ENCODE measurements at regions not wholly inside any gene's neighbourhood (a gene's known extent, or its start where the extent isn't known, plus 50 kb on each side); places are given as distances from the start of the nearest gene placed in this dataset.

GRCh38 chr7:156580036-156580435, 60.5 kb upstream of the RNF32 start:
- Histone ChIP-seq H3K36me3 (no peaks in the 10 kb centered on the region), H3K4me3 (no peak overlapping the region), H3K27me3 (replicated peaks; ENCODE audit: insufficient read depth) (no peaks in the 10 kb centered on the region), H3K9me3 (no peaks in the 10 kb centered on the region), H3K27ac (no peak overlapping the region), H3K4me1 (replicated peaks) (no peaks in the 10 kb centered on the region)
- DNase-seq (ENCODE audit: low spot score): no peak
- WGBS: 92% methylated on average over 8 of the region's 8 CpGs
- TF ChIP-seq CTCF (IDR thresholded peaks at IDR 0.05) (no peak), POLR2AphosphoS5 (IDR thresholded peaks at IDR 0.05) (no peak), POLR2A (IDR thresholded peaks at IDR 0.05) (no peak)
- intact Hi-C loops (cut with DNase I): no loop called here

- H3K4me3 ChIP-seq: no peak overlapping the region
- H3K4me1 ChIP-seq (replicated peaks): no peaks in the 10 kb centered on the region
- H3K36me3 ChIP-seq: no peaks in the 10 kb centered on the region
- WGBS: 81% methylated on average over 7 of the region's 8 CpGs
- DNase-seq (ENCODE audit: low spot score): no peak
- H3K27me3 ChIP-seq (replicated peaks; ENCODE audit: insufficient read depth): no peaks in the 10 kb centered on the region
- no peaks in the 10 kb centered on the region for H3K9me3 ChIP-seq
- H3K27ac ChIP-seq: no peak overlapping the region
- TF ChIP-seq POLR2AphosphoS5 (IDR thresholded peaks at IDR 0.05) (no peak), CTCF (IDR thresholded peaks at IDR 0.05) (no peak), POLR2A (IDR thresholded peaks at IDR 0.05) (no peak)
- intact Hi-C loops (cut with DNase I): no loop called here
Measured at GRCh38 chr7:156579566-156579965, 61.0 kb upstream of the RNF32 start.

DNA sequence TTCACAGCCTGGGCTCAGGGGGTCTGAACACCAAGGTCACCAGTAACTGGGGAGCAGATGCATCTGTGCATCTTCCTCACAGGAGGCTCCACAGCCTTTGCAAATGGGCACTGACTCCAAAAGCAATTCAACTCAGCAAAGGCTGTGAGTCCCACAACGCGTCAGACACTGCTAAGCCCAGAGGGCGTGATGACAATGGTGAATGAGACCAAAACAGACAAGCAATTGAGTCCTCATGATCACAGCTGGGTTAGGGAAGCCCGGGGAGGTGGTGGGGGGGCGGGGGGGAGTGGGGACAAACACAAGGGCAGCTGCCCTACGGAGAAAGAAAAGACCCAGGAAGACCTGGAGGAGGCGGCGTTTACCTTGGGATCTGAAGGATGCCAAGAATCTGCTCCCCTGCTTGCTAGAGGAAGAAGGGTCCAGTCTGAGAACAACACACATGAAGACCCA, 61.6 kb upstream of the RNF32 start:
- WGBS: 66% methylated on average over 8 of the region's 8 CpGs
- TF ChIP-seq POLR2AphosphoS5 (IDR thresholded peaks at IDR 0.05) (no peak), CTCF (IDR thresholded peaks at IDR 0.05) (no peak), POLR2A (IDR thresholded peaks at IDR 0.05) (no peak)
- no peaks in the 10 kb centered on the region for H3K27me3 ChIP-seq (replicated peaks; ENCODE audit: insufficient read depth)
- H3K36me3 ChIP-seq: no peaks in the 10 kb centered on the region
- H3K9me3 ChIP-seq: no peaks in the 10 kb centered on the region
- no peak for DNase-seq (ENCODE audit: low spot score)
- intact Hi-C loops (cut with DNase I): no loop called here
- H3K27ac ChIP-seq: no peak overlapping the region
- no peaks in the 10 kb centered on the region for H3K4me1 ChIP-seq (replicated peaks)
- no peak overlapping the region for H3K4me3 ChIP-seq

DNA sequence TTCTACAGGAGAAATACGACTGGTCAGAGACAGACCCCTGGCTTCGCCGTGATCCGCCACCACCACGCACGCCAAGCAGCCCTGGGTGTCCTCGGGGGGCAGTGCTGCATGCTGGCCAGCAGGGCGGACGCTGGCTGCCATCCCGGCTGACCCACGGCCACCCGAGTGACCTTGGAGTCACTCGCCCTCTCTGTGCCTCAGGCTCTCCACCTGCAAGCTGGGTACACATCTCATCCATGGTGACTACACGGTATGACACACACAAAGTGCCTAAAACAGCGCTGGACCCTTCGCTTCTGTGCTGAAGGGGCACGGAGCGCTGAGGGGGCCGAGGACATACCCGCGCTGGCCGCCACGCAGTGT, 62.0 kb upstream of the RNF32 start:
- H3K4me1 ChIP-seq (replicated peaks): no peaks in the 10 kb centered on the region
- H3K4me3 ChIP-seq: no peak overlapping the region
- H3K27me3 ChIP-seq (replicated peaks; ENCODE audit: insufficient read depth): no peaks in the 10 kb centered on the region
- 92% methylated on average over 23 of the region's 23 CpGs for WGBS
- no peaks in the 10 kb centered on the region for H3K36me3 ChIP-seq
- H3K9me3 ChIP-seq: no peaks in the 10 kb centered on the region
- TF ChIP-seq POLR2AphosphoS5 (IDR thresholded peaks at IDR 0.05) (no peak), POLR2A (IDR thresholded peaks at IDR 0.05) (no peak), CTCF (IDR thresholded peaks at IDR 0.05) (no peak)
- DNase-seq (ENCODE audit: low spot score): no peak
- intact Hi-C loops (cut with DNase I): no loop called here
- no peak overlapping the region for H3K27ac ChIP-seq

DNA sequence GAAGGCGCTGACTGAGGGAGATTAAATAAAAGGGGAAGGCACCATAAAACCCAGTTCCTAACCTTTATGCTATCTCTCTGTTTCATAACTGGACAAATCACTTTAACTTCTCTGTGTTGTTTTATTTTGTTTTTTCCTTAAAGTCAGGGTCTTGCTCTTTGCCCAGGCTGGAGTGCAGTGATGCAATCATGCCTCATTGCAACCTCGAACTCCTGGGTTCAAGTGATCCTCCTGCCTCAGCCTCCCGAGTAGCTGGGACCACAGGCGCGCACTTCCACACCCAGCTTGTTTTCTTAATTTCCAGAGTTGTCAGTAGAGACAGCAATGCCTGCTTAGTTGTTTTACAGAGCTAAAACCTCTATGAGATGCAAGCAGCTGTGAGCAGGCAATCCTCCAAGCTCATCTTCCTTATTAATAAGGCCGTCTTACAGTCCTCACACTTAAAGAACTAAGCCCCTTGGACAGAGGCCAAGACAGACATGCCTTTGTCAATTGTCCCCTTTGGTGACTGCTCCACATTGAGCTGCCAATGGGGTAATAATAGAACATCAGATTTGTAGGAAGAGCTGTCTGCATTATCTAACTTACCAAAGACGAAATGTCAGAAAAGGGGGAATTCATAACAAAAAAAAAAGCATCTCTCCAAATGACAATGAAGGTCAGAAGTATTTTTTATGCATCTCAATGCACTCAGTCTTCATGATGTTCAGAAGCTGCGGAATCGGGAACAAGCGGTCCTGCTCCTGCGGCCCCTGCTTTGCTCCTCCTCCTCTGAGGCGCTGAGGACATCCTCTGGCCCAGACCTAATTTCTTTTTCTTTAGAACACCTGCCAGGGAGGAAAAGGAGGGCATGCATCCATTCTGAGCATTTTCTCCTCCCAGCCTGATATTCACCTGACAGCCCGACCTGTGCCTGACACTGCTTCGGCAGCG, 62.7 kb upstream of the RNF32 start:
- TF ChIP-seq CTCF (IDR thresholded peaks at IDR 0.05): no peak
- TF ChIP-seq POLR2A (IDR thresholded peaks at IDR 0.05): no peak
- TF ChIP-seq POLR2AphosphoS5 (IDR thresholded peaks at IDR 0.05): no peak
- intact Hi-C loops (cut with DNase I): no loop called here

More for the DNA sequence above, 62.7 kb upstream of the RNF32 start:
- no peaks in the 10 kb centered on the region for H3K36me3 ChIP-seq
- no peak for DNase-seq (ENCODE audit: low spot score)
- 90% methylated on average over 15 of the region's 15 CpGs for WGBS
- no peak overlapping the region for H3K4me3 ChIP-seq
- no peaks in the 10 kb centered on the region for H3K4me1 ChIP-seq (replicated peaks)
- H3K27ac ChIP-seq: no peak overlapping the region
- H3K27me3 ChIP-seq (replicated peaks; ENCODE audit: insufficient read depth): no peaks in the 10 kb centered on the region
- H3K9me3 ChIP-seq: no peaks in the 10 kb centered on the region
